ENCODE measurements at regions not wholly inside any gene's neighbourhood (a gene's known extent, or its start where the extent isn't known, plus 50 kb on each side); places are given as distances from the start of the nearest gene placed in this dataset.

DNA sequence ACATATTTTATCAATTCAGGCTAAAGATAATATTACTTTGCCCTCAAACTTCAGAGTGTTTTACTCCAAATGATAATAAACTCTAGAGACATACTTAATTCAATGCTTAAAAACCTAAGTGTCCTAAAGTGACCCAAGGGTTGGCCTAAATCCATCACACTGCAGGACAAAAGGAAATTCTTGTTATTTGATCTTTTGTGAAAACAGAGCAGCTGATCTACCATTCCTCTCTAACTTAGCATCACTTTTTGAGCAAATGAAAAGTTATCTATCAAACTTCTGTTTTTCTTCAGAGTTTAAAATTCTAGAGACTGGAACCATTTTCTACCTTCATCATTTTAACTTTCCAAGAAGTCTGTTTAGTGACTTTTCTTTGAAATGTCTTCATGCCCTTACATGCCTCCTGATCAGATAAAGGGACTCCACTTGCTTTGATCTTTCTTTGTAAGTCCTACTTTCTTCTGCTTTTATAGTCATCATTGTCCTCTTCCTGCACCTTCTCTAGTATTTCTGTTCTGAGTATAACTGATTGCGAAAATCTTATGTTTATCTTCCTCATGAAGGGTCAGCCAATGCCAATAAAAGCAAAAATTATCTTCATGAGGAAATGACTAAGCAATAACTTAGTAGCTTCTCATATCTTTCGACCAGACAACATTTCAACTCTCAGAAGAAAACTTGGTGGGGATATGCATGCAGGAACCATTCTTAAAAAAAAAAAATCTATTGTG lies 378.7 kb upstream of the TGFBR2 start:
- Mint-ChIP-seq H3K4me1 (ENCODE audit: low read depth, unreplicated experiment) (peaks cover 20% of the 10 kb centered on the region), H3K36me3 (ENCODE audit: insufficient read depth, unreplicated experiment) (peaks cover 18% of the 10 kb centered on the region), H3K27me3 (ENCODE audit: insufficient read depth, unreplicated experiment) (no peaks in the 10 kb centered on the region), H3K27ac (ENCODE audit: unreplicated experiment) (peak overlapping the region; percentile 85), H3K9me3 (ENCODE audit: unreplicated experiment) (peaks cover 60% of the 10 kb centered on the region), H3K4me3 (ENCODE audit: unreplicated experiment) (peak overlapping the region; percentile 47)
- POLR2A ChIA-PET, result interaction anchor here (0.7 kb wide), 1 partner anchor 45 kb away, joined by 3 read pairs; no protein-coding TSS in a partner anchor
- BruUV-seq (replicated peaks), result TSS peak; percentile 60
- CTCF ChIA-PET, result interaction anchor here (0.6 to 0.7 kb wide), 2 partner anchors 31 to 66 kb away, joined by 3 to 4 read pairs; no protein-coding TSS in a partner anchor
- DNase-seq, result peak in 1 of 2 experiments; percentile 60
- Histone ChIP-seq H3K4me1 (peaks cover 33% of the 10 kb centered on the region), H3K4me3 (ENCODE audit: low read depth, low read length) (no peak overlapping the region), H3K36me3 (ENCODE audit: control insufficient read depth, insufficient read depth, low read length) (no peaks in the 10 kb centered on the region), H3K27me3 (replicated peaks; ENCODE audit: control insufficient read depth, insufficient read depth, low read length) (no peaks in the 10 kb centered on the region), H3K9me3 (peaks cover 3% of the 10 kb centered on the region; the same call in 1 of the 2 replicates)
- TF ChIP-seq, protein P1, sequence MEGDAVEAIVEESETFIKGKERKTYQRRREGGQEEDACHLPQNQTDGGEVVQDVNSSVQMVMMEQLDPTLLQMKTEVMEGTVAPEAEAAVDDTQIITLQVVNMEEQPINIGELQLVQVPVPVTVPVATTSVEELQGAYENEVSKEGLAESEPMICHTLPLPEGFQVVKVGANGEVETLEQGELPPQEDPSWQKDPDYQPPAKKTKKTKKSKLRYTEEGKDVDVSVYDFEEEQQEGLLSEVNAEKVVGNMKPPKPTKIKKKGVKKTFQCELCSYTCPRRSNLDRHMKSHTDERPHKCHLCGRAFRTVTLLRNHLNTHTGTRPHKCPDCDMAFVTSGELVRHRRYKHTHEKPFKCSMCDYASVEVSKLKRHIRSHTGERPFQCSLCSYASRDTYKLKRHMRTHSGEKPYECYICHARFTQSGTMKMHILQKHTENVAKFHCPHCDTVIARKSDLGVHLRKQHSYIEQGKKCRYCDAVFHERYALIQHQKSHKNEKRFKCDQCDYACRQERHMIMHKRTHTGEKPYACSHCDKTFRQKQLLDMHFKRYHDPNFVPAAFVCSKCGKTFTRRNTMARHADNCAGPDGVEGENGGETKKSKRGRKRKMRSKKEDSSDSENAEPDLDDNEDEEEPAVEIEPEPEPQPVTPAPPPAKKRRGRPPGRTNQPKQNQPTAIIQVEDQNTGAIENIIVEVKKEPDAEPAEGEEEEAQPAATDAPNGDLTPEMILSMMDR (IDR thresholded peaks at IDR 0.05; ENCODE audit: insufficient read depth in 1 of 2, low read depth in 1 of 2, low read length in 1 of 2, severe bottlenecking in 1 of 2, unreplicated experiment in 1 of 2), result no peak
- intact Hi-C loops (cut with micrococcal nuclease; ENCODE audit: unreplicated experiment), result loop anchor here (1.0 to 10.0 kb wide), 4 partner anchors 32 to 467 kb away; no protein-coding TSS in a partner anchor

DNA sequence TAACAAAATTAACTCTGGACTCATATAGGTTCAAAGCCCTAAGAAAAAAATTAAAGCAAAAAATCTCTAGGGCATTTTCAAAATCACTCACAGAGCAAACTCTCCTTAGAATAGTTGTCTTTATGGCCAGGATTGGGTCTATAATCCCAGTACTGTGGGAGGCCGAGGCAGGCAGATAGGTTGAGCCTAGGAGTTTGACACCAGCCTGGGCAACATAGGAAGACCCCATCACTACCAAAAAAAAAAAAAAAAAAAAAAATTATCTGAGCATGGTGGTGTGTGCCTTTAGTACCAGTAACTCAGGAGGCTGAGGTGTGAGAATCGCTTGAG lies 378.1 kb upstream of the TGFBR2 start:
- peaks cover 57% of the 10 kb centered on the region for H3K9me3 Mint-ChIP-seq (ENCODE audit: unreplicated experiment)
- TF ChIP-seq, protein P1 (IDR thresholded peaks at IDR 0.05; ENCODE audit: insufficient read depth in 1 of 2, low read depth in 1 of 2, low read length in 1 of 2, severe bottlenecking in 1 of 2, unreplicated experiment in 1 of 2), result no peak
- BruUV-seq (replicated peaks), result no TSS peak
- no peaks in the 10 kb centered on the region for H3K36me3 ChIP-seq (ENCODE audit: control insufficient read depth, insufficient read depth, low read length)
- H3K4me1 ChIP-seq, result peaks cover 32% of the 10 kb centered on the region
- peaks cover 20% of the 10 kb centered on the region for H3K4me1 Mint-ChIP-seq (ENCODE audit: low read depth, unreplicated experiment)
- peaks cover 3% of the 10 kb centered on the region; the same call in 1 of the 2 replicates for H3K9me3 ChIP-seq
- intact Hi-C loops (cut with micrococcal nuclease; ENCODE audit: unreplicated experiment), result loop anchor here (1.0 to 10.0 kb wide), 4 partner anchors 31 to 467 kb away; no protein-coding TSS in a partner anchor
- ChIA-PET CTCF (interaction anchor here (0.6 to 0.7 kb wide), 2 partner anchors 30 to 65 kb away, joined by 3 to 4 read pairs; no protein-coding TSS in a partner anchor), POLR2A (interaction anchor here (0.7 kb wide), 1 partner anchor 44 kb away, joined by 3 read pairs; no protein-coding TSS in a partner anchor)
- no peaks in the 10 kb centered on the region for H3K27me3 ChIP-seq (replicated peaks; ENCODE audit: control insufficient read depth, insufficient read depth, low read length)
- no peaks in the 10 kb centered on the region for H3K27me3 Mint-ChIP-seq (ENCODE audit: insufficient read depth, unreplicated experiment)
- H3K4me3 Mint-ChIP-seq (ENCODE audit: unreplicated experiment), result peak overlapping the region; percentile 47
- H3K4me3 ChIP-seq (ENCODE audit: low read depth, low read length), result no peak overlapping the region
- H3K36me3 Mint-ChIP-seq (ENCODE audit: insufficient read depth, unreplicated experiment), result peaks cover 18% of the 10 kb centered on the region
- H3K27ac Mint-ChIP-seq (ENCODE audit: unreplicated experiment), result peak overlapping the region; percentile 85
- no peak for DNase-seq

DNA sequence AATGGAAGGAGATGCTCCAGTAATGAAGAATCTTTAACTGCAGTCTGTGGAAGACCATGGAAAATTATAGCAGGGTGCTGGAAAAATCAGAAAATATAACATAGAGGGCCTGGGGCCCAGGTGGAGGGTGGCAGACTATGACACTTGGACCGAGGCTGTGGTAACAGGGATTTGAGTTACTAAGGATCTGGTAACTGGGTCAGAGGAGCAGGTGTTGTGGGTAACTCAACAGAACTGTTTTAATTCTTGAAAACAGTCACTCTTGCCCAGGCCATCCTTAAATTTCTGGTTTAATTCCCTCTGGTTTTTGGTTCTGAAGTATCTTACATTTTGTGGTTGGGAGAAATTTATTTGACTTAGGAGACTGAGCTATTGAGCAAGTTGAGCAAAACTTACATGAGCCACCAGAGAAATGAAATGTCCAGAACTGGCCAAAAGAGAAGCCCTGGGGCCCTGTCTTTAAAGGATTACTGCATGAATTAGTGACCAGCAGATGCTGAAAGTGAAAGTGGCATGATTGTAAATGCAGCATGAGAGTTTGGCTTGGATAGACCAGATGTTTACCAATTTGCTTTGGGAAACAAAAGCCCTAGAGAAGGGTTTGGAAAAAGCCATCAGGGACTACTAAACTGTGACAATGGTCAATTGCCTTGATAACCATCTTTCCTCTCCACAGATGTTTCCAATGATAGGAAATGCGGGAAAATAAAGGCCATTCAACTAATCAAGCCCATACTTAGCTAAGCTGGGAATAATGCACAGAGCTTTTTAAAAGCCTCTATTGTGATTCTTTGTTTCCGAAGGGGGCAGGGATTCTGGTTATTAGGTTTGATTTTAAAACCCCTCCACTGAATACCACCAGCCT lies 374.9 kb upstream of the TGFBR2 start:
- H3K4me1 ChIP-seq, result peaks cover 28% of the 10 kb centered on the region
- BruUV-seq (replicated peaks), result no TSS peak
- peaks cover 38% of the 10 kb centered on the region for H3K9me3 Mint-ChIP-seq (ENCODE audit: unreplicated experiment)
- ChIA-PET POLR2A (no interaction called here), CTCF (no interaction called here)
- no peak for DNase-seq
- no peaks in the 10 kb centered on the region for H3K36me3 ChIP-seq (ENCODE audit: control insufficient read depth, insufficient read depth, low read length)
- no peaks in the 10 kb centered on the region for H3K27me3 ChIP-seq (replicated peaks; ENCODE audit: control insufficient read depth, insufficient read depth, low read length)
- intact Hi-C loops (cut with micrococcal nuclease; ENCODE audit: unreplicated experiment), result no loop called here
- TF ChIP-seq, protein P1 (IDR thresholded peaks at IDR 0.05; ENCODE audit: insufficient read depth in 1 of 2, low read depth in 1 of 2, low read length in 1 of 2, severe bottlenecking in 1 of 2, unreplicated experiment in 1 of 2), result no peak
- H3K4me1 Mint-ChIP-seq (ENCODE audit: low read depth, unreplicated experiment), result peaks cover 17% of the 10 kb centered on the region
- peak overlapping the region; percentile 54 for H3K27ac Mint-ChIP-seq (ENCODE audit: unreplicated experiment)
- H3K36me3 Mint-ChIP-seq (ENCODE audit: insufficient read depth, unreplicated experiment), result peaks cover 11% of the 10 kb centered on the region
- no peaks in the 10 kb centered on the region for H3K9me3 ChIP-seq
- no peak overlapping the region for H3K4me3 Mint-ChIP-seq (ENCODE audit: unreplicated experiment)
- no peaks in the 10 kb centered on the region for H3K27me3 Mint-ChIP-seq (ENCODE audit: insufficient read depth, unreplicated experiment)
- no peak overlapping the region for H3K4me3 ChIP-seq (ENCODE audit: low read depth, low read length)

Data from Caco-2 (cell line).